Fibroblast of lung (primary cell): ENCODE measurements at regions not wholly inside any gene's neighbourhood (a gene's known extent, or its start where the extent isn't known, plus 50 kb on each side); places are given as distances from the start of the nearest gene placed in this dataset.
A peak's percentile ranks its signal among the peaks of the same experiment; 100 is the strongest.

Experiments
- DNase-seq, 2 donors: peaks; one replicate each; pipeline versions ENCODE4 v3.0.0 to v3.0.0-alpha.2; 2010; ENCODE audit warnings: low read depth in 2 of 2
- H2AFZ ChIP-seq: 2 replicates; pipeline ENCODE4 v1.5.1; 2012; ENCODE audit warnings: low read length, control low read depth, inconsistent platforms
- H3K27ac ChIP-seq: 2 replicates; pipeline ENCODE4 v1.5.1; 2011; ENCODE audit warnings: low read length, control low read depth; ENCODE audit not compliant: insufficient read depth
- H3K27me3 ChIP-seq: 2 replicates; pipeline ENCODE4 v1.5.1; 2011; ENCODE audit warnings: mild to moderate bottlenecking, low read length; ENCODE audit not compliant: control insufficient read depth, insufficient read depth
- H3K36me3 ChIP-seq: 2 replicates; pipeline ENCODE4 v1.5.1; 2011; ENCODE audit warnings: low read length; ENCODE audit not compliant: control insufficient read depth, insufficient read depth
- H3K4me1 ChIP-seq: 2 replicates; pipeline ENCODE4 v1.5.1; 2011; ENCODE audit warnings: low read length; ENCODE audit not compliant: control insufficient read depth, insufficient read depth; ENCODE audit errors: extremely low read depth
- H3K4me2 ChIP-seq: 2 replicates; pipeline ENCODE4 v1.5.1; 2011; ENCODE audit warnings: low read length, control low read depth; ENCODE audit not compliant: insufficient read depth; ENCODE audit errors: extremely low read depth
- H3K4me3 ChIP-seq, 4 experiments: fragments of 200-600 bp in 1 of 4; sonication (generic) in 1 of 4; replicated peaks in 1 of 4; 2 replicates each; pipeline ENCODE4 v1.5.1; 2011 to 2016; ENCODE audit warnings: low read length in 4 of 4, low read depth in 3 of 4, mild to moderate bottlenecking in 3 of 4, control low read depth in 2 of 4, inconsistent platforms in 1 of 4, mixed read lengths in 1 of 4; ENCODE audit not compliant: insufficient read depth in 1 of 4; ENCODE audit errors: control extremely low read depth in 1 of 4
- H3K79me2 ChIP-seq: 2 replicates; pipeline ENCODE4 v1.5.1; 2012; ENCODE audit warnings: mild to moderate bottlenecking, low read length, inconsistent platforms; ENCODE audit not compliant: control insufficient read depth, insufficient read depth
- H3K9ac ChIP-seq: 2 replicates; pipeline ENCODE4 v1.5.1; 2011; ENCODE audit warnings: mild to moderate bottlenecking, low read length, control low read depth; ENCODE audit not compliant: insufficient read depth
- H3K9me3 ChIP-seq: 2 replicates; pipeline ENCODE4 v1.5.1; 2012; ENCODE audit warnings: low read depth, low read length; ENCODE audit not compliant: control insufficient read depth, insufficient read depth
- H4K20me1 ChIP-seq: 2 replicates; pipeline ENCODE4 v1.5.1; 2011; ENCODE audit warnings: low read length; ENCODE audit not compliant: control insufficient read depth, insufficient read depth; ENCODE audit errors: extremely low read depth
- EZH2 ChIP-seq: IDR thresholded peaks from 2 replicates; pipeline ENCODE4 v1.5.1; 2012; ENCODE audit warnings: low read length, control low read depth, mild to moderate bottlenecking; ENCODE audit errors: missing control alignments
- TF ChIP-seq, protein P1 (sequence below), 2 donors: IDR thresholded peaks in 1 of 2; conservative IDR thresholded peaks in 1 of 2; 1 replicate in 1 of 2; 2 replicates in 1 of 2; pipeline ENCODE4 v1.5.1; 2011 to 2012; ENCODE audit warnings: low read length in 2 of 2, control low read depth in 1 of 2, inconsistent platforms in 1 of 2, low read depth in 1 of 2, mild to moderate bottlenecking in 1 of 2

DNA sequence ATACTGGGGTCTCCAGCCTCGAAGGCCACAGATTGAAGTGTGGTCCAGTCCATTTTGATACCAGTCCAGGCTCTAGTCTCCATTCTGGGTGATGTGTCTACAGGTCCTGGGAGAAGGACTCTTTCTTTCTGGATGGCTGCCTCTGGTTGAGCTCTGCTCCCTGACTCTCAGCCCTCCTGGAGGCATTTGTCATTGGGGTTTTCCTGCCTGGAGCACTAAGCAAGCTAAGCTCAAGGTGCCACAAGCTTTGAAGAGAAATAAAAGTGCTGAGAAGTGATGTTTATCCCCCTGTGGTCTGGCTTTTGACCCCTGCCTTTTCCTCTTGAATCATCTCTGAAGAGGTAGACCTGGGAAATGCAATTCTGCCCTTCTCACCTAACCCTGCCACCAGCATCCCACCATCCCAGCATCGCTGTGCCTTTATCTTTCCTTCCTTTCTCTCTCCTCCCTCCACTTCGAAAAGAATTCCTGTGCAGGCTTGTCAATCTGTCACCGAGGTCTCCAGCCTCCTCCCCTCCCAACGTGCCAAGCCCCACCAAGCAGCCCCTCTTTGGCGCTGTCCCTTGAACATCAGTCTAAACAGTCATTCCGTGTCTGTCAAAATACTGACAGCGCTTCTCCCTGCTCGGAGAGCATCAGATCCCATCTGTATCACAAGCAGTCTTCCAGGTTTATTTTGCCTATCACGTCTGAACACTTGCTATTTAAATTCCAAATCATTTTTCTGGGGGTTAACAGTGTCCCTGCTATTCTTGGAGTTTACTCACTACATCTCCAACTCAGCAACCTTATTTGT is 334.6 kb upstream of the SLC14A2 start:
- no peak for TF ChIP-seq EZH2
- TF ChIP-seq, protein P1, sequence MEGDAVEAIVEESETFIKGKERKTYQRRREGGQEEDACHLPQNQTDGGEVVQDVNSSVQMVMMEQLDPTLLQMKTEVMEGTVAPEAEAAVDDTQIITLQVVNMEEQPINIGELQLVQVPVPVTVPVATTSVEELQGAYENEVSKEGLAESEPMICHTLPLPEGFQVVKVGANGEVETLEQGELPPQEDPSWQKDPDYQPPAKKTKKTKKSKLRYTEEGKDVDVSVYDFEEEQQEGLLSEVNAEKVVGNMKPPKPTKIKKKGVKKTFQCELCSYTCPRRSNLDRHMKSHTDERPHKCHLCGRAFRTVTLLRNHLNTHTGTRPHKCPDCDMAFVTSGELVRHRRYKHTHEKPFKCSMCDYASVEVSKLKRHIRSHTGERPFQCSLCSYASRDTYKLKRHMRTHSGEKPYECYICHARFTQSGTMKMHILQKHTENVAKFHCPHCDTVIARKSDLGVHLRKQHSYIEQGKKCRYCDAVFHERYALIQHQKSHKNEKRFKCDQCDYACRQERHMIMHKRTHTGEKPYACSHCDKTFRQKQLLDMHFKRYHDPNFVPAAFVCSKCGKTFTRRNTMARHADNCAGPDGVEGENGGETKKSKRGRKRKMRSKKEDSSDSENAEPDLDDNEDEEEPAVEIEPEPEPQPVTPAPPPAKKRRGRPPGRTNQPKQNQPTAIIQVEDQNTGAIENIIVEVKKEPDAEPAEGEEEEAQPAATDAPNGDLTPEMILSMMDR (conservative IDR thresholded peaks at IDR 0.05 in 1 of 2, IDR thresholded peaks at IDR 0.05 in 1 of 2; ENCODE audit: low read depth in 1 of 2, low read length in 2 of 2) = no peak
- DNase-seq = no peak
- no peaks in the 10 kb centered on the region for H3K79me2 ChIP-seq
- H3K4me2 ChIP-seq = no peak overlapping the region
- H3K4me3 ChIP-seq = no peak overlapping the region
- no peaks in the 10 kb centered on the region for H3K36me3 ChIP-seq
- H4K20me1 ChIP-seq = no peaks in the 10 kb centered on the region
- no peak overlapping the region for H3K9ac ChIP-seq
- no peak overlapping the region for H3K27ac ChIP-seq
- H2AFZ ChIP-seq = no peak overlapping the region
- H3K9me3 ChIP-seq = no peaks in the 10 kb centered on the region
- H3K27me3 ChIP-seq = no peaks in the 10 kb centered on the region
- no peaks in the 10 kb centered on the region for H3K4me1 ChIP-seq

DNA sequence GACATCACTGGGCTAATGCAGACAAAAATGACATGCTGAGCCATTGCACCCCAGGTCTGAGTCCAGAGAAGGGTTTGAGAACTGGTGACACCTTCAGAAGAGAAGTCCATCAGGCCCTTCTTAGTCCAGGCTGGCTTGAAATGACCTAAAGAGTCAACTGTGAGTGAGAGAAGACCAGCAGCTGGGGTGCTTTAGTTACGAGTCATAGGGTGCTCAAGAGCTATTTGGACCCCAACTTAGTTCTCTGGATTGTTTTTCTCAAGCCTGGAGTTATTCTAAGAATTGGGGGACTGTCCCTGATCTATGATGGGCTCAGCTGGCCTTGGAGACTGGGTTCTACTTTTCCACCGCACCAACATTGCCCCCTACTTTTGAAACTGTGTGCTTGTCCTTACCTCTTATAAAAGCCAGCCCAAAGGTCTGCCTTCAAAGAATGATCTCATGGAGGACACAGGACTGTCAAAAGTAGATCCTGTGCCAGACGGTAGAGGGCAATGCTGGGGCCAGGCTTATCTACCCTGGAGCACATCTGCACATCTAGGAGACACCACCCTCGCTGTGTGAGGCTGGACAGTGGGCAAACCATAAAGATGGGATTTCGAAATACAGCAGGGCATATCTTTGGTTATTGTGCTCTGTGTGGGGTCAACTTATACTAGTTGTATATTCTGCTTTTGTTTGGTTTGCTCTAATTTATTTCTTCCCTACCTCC is 333.0 kb upstream of the SLC14A2 start:
- Histone ChIP-seq H4K20me1 (no peaks in the 10 kb centered on the region), H2AFZ (no peak overlapping the region), H3K4me1 (no peaks in the 10 kb centered on the region), H3K36me3 (no peaks in the 10 kb centered on the region), H3K4me2 (no peak overlapping the region), H3K27ac (no peak overlapping the region), H3K9ac (no peak overlapping the region), H3K79me2 (no peaks in the 10 kb centered on the region), H3K27me3 (no peaks in the 10 kb centered on the region), H3K9me3 (no peaks in the 10 kb centered on the region), H3K4me3 (no peak overlapping the region)
- DNase-seq = peak in 1 of 2 donors; percentile 32
- TF ChIP-seq, protein P1 (conservative IDR thresholded peaks at IDR 0.05 in 1 of 2, IDR thresholded peaks at IDR 0.05 in 1 of 2; ENCODE audit: low read depth in 1 of 2, low read length in 2 of 2) = no peak
- no peak for TF ChIP-seq EZH2

DNA sequence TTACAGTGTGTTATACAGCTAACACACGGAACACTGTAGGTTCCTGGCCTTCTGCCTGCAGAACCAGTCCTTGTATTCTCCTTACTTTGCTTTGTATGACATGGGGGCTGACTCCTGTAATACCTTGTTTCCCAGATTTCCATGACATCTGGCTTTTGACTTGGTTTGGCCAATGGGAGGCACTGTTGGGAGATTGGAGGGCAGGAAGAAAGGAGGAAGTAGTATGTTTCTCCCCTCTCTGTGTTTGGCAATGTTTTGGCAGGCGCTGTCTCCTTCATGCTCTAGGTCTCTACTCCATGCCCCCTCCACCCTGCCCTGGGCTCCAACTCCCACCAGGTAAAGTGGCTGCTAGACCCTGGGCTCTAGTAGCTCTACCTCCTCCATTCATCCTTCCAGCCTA is 331.1 kb upstream of the SLC14A2 start:
- H3K4me2 ChIP-seq = no peak overlapping the region
- H3K27me3 ChIP-seq = no peaks in the 10 kb centered on the region
- TF ChIP-seq EZH2 = no peak
- TF ChIP-seq, protein P1 (conservative IDR thresholded peaks at IDR 0.05 in 1 of 2, IDR thresholded peaks at IDR 0.05 in 1 of 2; ENCODE audit: low read depth in 1 of 2, low read length in 2 of 2) = no peak
- H3K27ac ChIP-seq = no peak overlapping the region
- H2AFZ ChIP-seq = no peak overlapping the region
- DNase-seq = no peak
- H3K4me3 ChIP-seq = no peak overlapping the region
- no peaks in the 10 kb centered on the region for H4K20me1 ChIP-seq
- H3K36me3 ChIP-seq = no peaks in the 10 kb centered on the region
- H3K4me1 ChIP-seq = no peaks in the 10 kb centered on the region
- H3K9me3 ChIP-seq = no peaks in the 10 kb centered on the region
- H3K9ac ChIP-seq = no peak overlapping the region
- H3K79me2 ChIP-seq = no peaks in the 10 kb centered on the region
